Right lobe of liver (tissue), 6 donors: ENCODE measurements at regions not wholly inside any gene's neighbourhood (a gene's known extent, or its start where the extent isn't known, plus 50 kb on each side); places are given as distances from the start of the nearest gene placed in this dataset.

Experiments used
- ATAC-seq, 4 donors: fragments of 200-7000 bp; cut with Tn5 transposase; one replicate each; pipeline ENCODE4 v1.9.1; 2020; ENCODE audit warnings: mild to moderate bottlenecking in 4 of 4, moderate library complexity in 4 of 4
- DNase-seq, 3 donors: peaks; one replicate each; pipeline ENCODE4 v3.0.0-alpha.2; 2020
- H3K27ac ChIP-seq, 3 donors: fragments of 200-600 bp; one replicate each; pipeline ENCODE4 v1.8.0; 2022
- H3K27me3 ChIP-seq, 2 donors: fragments of 200-600 bp; one replicate each; pipeline ENCODE4 v1.8.0; 2022
- H3K36me3 ChIP-seq, 4 donors: fragments of 200-600 bp; sonication (generic) in 1 of 4; one replicate each; pipeline versions ENCODE4 v1.5.1 to v1.8.0; 2017 to 2022; ENCODE audit warnings: control low read depth in 1 of 4
- H3K4me1 ChIP-seq, 4 donors: fragments of 200-600 bp; sonication (generic) in 1 of 4; one replicate each; pipeline versions ENCODE4 v1.5.1 to v1.8.0; 2017 to 2022; ENCODE audit warnings: control low read depth in 1 of 4
- H3K4me3 ChIP-seq, 3 donors: fragments of 200-600 bp; one replicate each; pipeline ENCODE4 v1.8.0; 2022
- H3K9me3 ChIP-seq, 4 donors: fragments of 200-600 bp; sonication (generic) in 1 of 4; one replicate each; pipeline versions ENCODE4 v1.5.1 to v1.8.0; 2017 to 2022; ENCODE audit warnings: control low read depth in 1 of 4
- POLR2A ChIP-seq: fragments of 450-650 bp; IDR thresholded peaks from one replicate; pipeline ENCODE4 v1.6.1; 2017; ENCODE audit warnings: antibody characterized with exemption, mild to moderate bottlenecking
- WGBS: methylation state at CpG from one replicate; pipeline ENCODE4 v1.1.6; 2018; ENCODE audit warnings: low coverage, low lambda C conversion rate; ENCODE audit not compliant: insufficient coverage; ENCODE audit errors: missing lambda C conversion rate; 5-methylcytosine and 5-hydroxymethylcytosine counted together
- intact Hi-C, 2 donors: fragments of 100-400 bp; cut with DNase I; formaldehyde crosslinking; loops; one replicate each; pipeline versions ENCODE4 v1.11.2 to v1.14.1; 2022
- TF ChIP-seq, protein P1 (sequence below), 4 donors: fragments of 200-600 bp in 3 of 4; fragments of 450-650 bp in 1 of 4; IDR thresholded peaks; one replicate each; pipeline versions ENCODE4 v1.5.1 to v1.8.0; 2016 to 2022; ENCODE audit warnings: antibody characterized with exemption in 4 of 4, mild to moderate bottlenecking in 2 of 4
- donor health status: DM: no; HTN: yes; CAD: no.
- donor health status: DM: no; HTN: no; CAD: no.
- donor health status: DM: no; HTN: no; CAD: no.
- donor health status: DM: no; HTN: yes; CAD: no.
- donor health status: DM: no; HTN: yes; CAD: no.

DNA sequence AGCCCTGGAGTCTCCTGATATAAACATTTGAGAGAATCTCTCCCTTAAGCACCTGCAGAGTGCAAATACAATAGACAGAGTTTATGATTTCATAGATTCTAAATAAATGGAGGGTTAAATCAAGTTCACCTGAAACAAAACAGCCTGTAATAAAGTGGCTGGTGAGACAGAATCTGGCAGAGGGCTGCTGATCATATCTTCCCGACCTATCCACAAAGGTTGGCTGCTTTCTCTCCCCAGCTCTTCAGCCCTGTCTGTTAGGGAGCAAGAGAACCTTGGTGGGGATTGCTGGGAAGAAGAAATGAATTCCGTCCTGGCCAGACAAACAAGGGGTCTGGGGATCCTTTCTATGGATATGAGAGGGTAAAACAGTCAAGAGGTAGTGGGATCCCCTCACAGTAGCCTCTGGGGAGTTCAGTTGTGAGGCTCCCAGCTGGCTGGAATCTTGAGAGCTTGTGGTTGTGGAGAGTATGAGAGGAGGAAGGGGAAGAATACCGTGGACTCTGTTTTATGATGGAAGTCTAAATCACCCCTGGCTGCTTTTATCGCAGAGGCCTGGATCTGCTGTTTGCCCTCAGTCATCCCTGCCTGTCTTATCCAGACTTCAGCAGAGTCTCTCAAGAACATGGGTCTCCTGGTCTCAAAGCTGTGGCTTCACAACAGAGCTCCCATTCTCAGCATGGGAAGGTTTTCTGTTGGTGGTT is 451.3 kb downstream of the NTRK3 start:
- Histone ChIP-seq H3K9me3 (no peaks in the 10 kb centered on the region), H3K36me3 (no peaks in the 10 kb centered on the region), H3K4me3 (no peak overlapping the region), H3K4me1 (no peaks in the 10 kb centered on the region), H3K27ac (no peak overlapping the region), H3K27me3 (no peaks in the 10 kb centered on the region)
- 25% methylated on average over 2 of the region's 4 CpGs for WGBS
- TF ChIP-seq, protein P1, sequence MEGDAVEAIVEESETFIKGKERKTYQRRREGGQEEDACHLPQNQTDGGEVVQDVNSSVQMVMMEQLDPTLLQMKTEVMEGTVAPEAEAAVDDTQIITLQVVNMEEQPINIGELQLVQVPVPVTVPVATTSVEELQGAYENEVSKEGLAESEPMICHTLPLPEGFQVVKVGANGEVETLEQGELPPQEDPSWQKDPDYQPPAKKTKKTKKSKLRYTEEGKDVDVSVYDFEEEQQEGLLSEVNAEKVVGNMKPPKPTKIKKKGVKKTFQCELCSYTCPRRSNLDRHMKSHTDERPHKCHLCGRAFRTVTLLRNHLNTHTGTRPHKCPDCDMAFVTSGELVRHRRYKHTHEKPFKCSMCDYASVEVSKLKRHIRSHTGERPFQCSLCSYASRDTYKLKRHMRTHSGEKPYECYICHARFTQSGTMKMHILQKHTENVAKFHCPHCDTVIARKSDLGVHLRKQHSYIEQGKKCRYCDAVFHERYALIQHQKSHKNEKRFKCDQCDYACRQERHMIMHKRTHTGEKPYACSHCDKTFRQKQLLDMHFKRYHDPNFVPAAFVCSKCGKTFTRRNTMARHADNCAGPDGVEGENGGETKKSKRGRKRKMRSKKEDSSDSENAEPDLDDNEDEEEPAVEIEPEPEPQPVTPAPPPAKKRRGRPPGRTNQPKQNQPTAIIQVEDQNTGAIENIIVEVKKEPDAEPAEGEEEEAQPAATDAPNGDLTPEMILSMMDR (IDR thresholded peaks at IDR 0.05): no peak
- TF ChIP-seq POLR2A: no peak
- intact Hi-C loops: no loop called here
- ATAC-seq (no peak), DNase-seq (no peak)

DNA sequence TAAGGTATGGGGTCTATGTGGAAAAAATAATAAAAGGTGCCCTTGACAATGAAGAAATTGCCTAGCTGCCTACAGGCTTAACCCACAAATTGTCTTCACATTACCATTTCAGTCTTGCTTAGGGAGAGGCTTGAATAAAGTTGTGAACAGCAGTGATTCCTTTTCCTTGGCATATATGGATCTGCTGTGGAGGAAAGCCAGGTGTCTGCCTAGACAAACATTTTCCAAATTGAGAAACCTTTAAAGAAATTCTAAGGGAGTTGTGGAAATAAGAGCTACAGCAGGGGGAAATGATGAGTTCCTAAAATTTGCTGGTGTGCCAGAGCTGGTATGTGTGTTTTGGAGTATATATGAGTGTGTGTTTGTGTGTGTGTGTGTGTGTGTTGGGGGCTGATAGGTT is 452.1 kb downstream of the NTRK3 start:
- intact Hi-C loops: no loop called here
- ATAC-seq (no peak), DNase-seq (no peak)

DNA sequence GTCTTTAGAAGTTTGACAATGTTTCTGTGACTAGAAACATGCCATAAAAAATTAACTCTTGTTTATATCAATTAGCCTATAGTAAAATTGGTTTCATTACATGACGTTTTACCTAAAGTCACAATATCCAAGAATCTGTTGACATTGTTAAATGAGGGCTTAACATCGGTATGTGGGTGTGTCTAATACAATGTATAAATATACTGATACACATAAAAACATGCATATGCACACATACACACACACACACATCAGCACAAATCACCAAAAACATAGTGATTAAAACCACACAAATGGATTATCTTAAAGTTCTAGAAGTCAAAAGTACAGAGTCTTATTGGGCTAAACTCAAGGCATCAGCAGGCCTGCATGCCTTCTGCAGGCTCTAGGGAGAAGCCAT is 456.7 kb downstream of the NTRK3 start:
- Histone ChIP-seq H3K4me1 (no peaks in the 10 kb centered on the region), H3K4me3 (no peak overlapping the region), H3K27ac (no peak overlapping the region), H3K36me3 (no peaks in the 10 kb centered on the region), H3K9me3 (no peaks in the 10 kb centered on the region), H3K27me3 (no peaks in the 10 kb centered on the region)
- no peak for DNase-seq
- no peak for ATAC-seq
- no peak for TF ChIP-seq POLR2A
- TF ChIP-seq, protein P1 (IDR thresholded peaks at IDR 0.05): no peak
- 22% methylated on average over 2 of the region's 2 CpGs for WGBS
- intact Hi-C loops: no loop called here

More for the DNA sequence above, 452.1 kb downstream of the NTRK3 start:
- TF ChIP-seq, protein P1 (IDR thresholded peaks at IDR 0.05): no peak
- TF ChIP-seq POLR2A: no peak
- Histone ChIP-seq H3K27me3 (no peaks in the 10 kb centered on the region), H3K27ac (no peak overlapping the region), H3K4me3 (no peak overlapping the region), H3K9me3 (no peaks in the 10 kb centered on the region), H3K4me1 (no peaks in the 10 kb centered on the region), H3K36me3 (no peaks in the 10 kb centered on the region)

DNA sequence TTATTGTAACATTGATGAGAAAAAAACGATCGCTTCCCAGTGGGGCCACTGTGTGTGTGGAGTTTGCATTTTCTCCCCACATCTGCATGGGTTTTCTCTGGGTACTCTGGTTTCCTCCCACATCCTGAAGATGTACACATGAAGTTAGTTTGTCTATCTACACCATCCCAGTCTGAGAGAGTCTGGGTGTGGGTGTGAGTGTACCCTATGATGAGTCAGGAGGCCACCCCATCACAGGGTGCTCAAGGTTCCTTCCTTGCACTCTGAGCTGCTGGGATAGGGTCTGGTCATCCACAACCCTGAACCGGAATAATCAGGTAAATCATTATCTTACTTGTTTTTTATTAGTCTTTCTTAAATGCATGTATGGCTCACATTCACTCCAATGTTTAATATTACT is 457.1 kb downstream of the NTRK3 start:
- 48% methylated on average over 3 of the region's 3 CpGs for WGBS
- no peak for TF ChIP-seq POLR2A
- TF ChIP-seq, protein P1 (IDR thresholded peaks at IDR 0.05): no peak
- intact Hi-C loops: no loop called here

DNA sequence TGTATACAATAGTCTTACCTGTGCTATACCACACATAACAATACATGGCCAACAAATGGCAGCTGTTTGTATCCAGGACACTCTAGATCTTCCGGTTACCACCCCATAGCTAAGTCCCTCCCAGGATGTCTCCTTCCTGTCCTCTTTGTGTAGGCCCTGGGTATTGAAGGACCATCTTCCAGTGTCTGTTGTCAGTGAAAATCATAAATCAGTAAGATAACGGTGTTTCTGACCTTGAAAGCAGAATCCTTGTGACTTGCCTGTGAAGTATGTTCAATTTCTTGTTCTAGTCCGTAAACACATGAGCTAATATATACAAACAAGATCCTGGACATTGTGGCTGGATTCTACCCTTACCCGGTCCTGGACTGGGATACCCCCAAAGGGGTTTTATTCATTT is 462.8 kb downstream of the NTRK3 start:
- Histone ChIP-seq H3K9me3 (no peaks in the 10 kb centered on the region), H3K27me3 (no peaks in the 10 kb centered on the region), H3K27ac (no peak overlapping the region), H3K36me3 (no peaks in the 10 kb centered on the region), H3K4me1 (no peaks in the 10 kb centered on the region), H3K4me3 (no peak overlapping the region)
- TF ChIP-seq, protein P1 (IDR thresholded peaks at IDR 0.05): no peak
- TF ChIP-seq POLR2A: no peak
- intact Hi-C loops: no loop called here
- DNase-seq (no peak), ATAC-seq (no peak)
- 65% methylated on average over 4 of the region's 4 CpGs for WGBS

More for the DNA sequence above, 457.1 kb downstream of the NTRK3 start:
- Histone ChIP-seq H3K36me3 (no peaks in the 10 kb centered on the region), H3K27ac (no peak overlapping the region), H3K4me3 (no peak overlapping the region), H3K4me1 (no peaks in the 10 kb centered on the region), H3K27me3 (no peaks in the 10 kb centered on the region), H3K9me3 (no peaks in the 10 kb centered on the region)
- ATAC-seq: no peak
- no peak for DNase-seq
